Natural killer cell (primary cell): ENCODE measurements at regions not wholly inside any gene's neighbourhood (a gene's known extent, or its start where the extent isn't known, plus 50 kb on each side); places are given as distances from the start of the nearest gene placed in this dataset.
"Not testable (repeated sequence)": the region's sequence is repeated elsewhere in the genome, so short reads cannot be mapped to it uniquely, and the experiment has no call there.

Experiments used
- ATAC-seq, 3 donors: fragments of 150-1000 bp in 2 of 3; fragments of 200-7000 bp in 1 of 3; cut with Tn5 transposase; 1 replicate in 1 of 3; 2 replicates in 2 of 3; pipeline ENCODE4 v1.10.0; 2021; ENCODE audit warnings: mild to moderate bottlenecking in 2 of 3, moderate library complexity in 2 of 3
- DNase-seq, 2 donors: peaks; one replicate each; pipeline versions ENCODE4 v3.0.0 to v3.0.0-alpha.2; 2013 to 2021; ENCODE audit warnings: mixed read lengths in 1 of 2
- H3K27ac ChIP-seq: one replicate; pipeline ENCODE4 v1.5.1; 2013; ENCODE audit warnings: mild to moderate bottlenecking, low read length
- H3K27me3 ChIP-seq: one replicate; pipeline ENCODE4 v1.6.1; 2013; ENCODE audit warnings: low read length; ENCODE audit not compliant: control insufficient read depth, insufficient read depth
- H3K36me3 ChIP-seq: one replicate; pipeline ENCODE4 v1.6.1; 2013; ENCODE audit warnings: low read length; ENCODE audit not compliant: control insufficient read depth, insufficient read depth
- H3K4me1 ChIP-seq: one replicate; pipeline ENCODE4 v1.6.1; 2013; ENCODE audit warnings: low read length; ENCODE audit not compliant: control insufficient read depth, insufficient read depth
- H3K4me3 ChIP-seq: one replicate; pipeline ENCODE4 v1.5.1; 2013; ENCODE audit warnings: low read length
- H3K9me3 ChIP-seq: one replicate; pipeline ENCODE4 v1.6.1; 2013; ENCODE audit warnings: low read length; ENCODE audit not compliant: control insufficient read depth, insufficient read depth
- H3K27ac Mint-ChIP-seq, 2 donors: one replicate each; pipeline ENCODE4 v1.8.0; 2022; ENCODE audit warnings: mild to moderate bottlenecking in 2 of 2, mixed read lengths in 2 of 2, moderate library complexity in 1 of 2
- H3K27me3 Mint-ChIP-seq, 2 donors: one replicate each; pipeline ENCODE4 v1.8.0; 2022; ENCODE audit warnings: low read depth in 2 of 2, mixed read lengths in 2 of 2
- H3K36me3 Mint-ChIP-seq: one replicate; pipeline ENCODE4 v1.8.0; 2022; ENCODE audit warnings: mixed read lengths
- H3K4me1 Mint-ChIP-seq, 2 donors: one replicate each; pipeline ENCODE4 v1.8.0; 2022; ENCODE audit warnings: mixed read lengths in 2 of 2
- H3K4me3 Mint-ChIP-seq: one replicate; pipeline ENCODE4 v1.8.0; 2022; ENCODE audit warnings: mild to moderate bottlenecking, moderate library complexity, mixed read lengths
- H3K9me3 Mint-ChIP-seq, 2 donors: one replicate each; pipeline ENCODE4 v1.8.0; 2022; ENCODE audit warnings: mixed read lengths in 2 of 2
- WGBS: methylation state at CpG from one replicate; pipeline ENCODE4 v1.1.7; 2013; ENCODE audit warnings: missing lambda C conversion rate; ENCODE audit not compliant: insufficient coverage; 5-methylcytosine and 5-hydroxymethylcytosine counted together
- intact Hi-C: fragments of 100-400 bp; cut with micrococcal nuclease; formaldehyde crosslinking; loops from one replicate; pipeline ENCODE4 v1.14.2; 2022
- TF ChIP-seq, protein P1 (sequence below): fragments of 200-600 bp; IDR thresholded peaks from one replicate; pipeline ENCODE4 v1.8.0; 2022; ENCODE audit warnings: antibody characterized with exemption

DNA sequence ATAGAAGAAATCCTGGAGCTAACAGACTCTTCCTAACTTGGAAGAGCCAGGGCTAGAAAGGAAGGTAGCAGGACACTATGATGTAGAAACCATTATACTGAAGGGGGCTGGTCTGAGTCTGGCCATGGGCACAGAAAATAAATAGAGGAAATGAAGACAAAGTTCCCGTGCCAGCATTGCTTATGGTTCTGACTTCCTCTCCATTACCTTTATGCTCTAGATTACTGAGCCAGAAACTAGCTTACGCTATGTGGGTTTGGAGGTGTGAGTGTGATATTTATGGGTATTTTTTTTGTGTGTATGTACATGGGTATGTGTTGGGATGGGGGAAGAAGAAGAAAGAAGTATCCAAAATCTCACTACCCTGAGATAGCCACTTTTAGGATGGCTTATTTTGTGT, 148.3 kb downstream of the GLUD2 start:
- Mint-ChIP-seq H3K27me3 (no peaks in the 10 kb centered on the region), H3K4me1 (no peaks in the 10 kb centered on the region), H3K27ac (no peak overlapping the region), H3K9me3 (no peaks in the 10 kb centered on the region), H3K4me3 (no peak overlapping the region), H3K36me3 (no peaks in the 10 kb centered on the region)
- Histone ChIP-seq H3K9me3 (no peaks in the 10 kb centered on the region), H3K27me3 (no peaks in the 10 kb centered on the region), H3K27ac (no peak overlapping the region), H3K4me3 (no peak overlapping the region), H3K4me1 (no peaks in the 10 kb centered on the region), H3K36me3 (no peaks in the 10 kb centered on the region)
- DNase-seq = no peak
- WGBS = no CpG with 5 or more reads among the region's 2 CpGs
- no peak for ATAC-seq
- TF ChIP-seq, protein P1, sequence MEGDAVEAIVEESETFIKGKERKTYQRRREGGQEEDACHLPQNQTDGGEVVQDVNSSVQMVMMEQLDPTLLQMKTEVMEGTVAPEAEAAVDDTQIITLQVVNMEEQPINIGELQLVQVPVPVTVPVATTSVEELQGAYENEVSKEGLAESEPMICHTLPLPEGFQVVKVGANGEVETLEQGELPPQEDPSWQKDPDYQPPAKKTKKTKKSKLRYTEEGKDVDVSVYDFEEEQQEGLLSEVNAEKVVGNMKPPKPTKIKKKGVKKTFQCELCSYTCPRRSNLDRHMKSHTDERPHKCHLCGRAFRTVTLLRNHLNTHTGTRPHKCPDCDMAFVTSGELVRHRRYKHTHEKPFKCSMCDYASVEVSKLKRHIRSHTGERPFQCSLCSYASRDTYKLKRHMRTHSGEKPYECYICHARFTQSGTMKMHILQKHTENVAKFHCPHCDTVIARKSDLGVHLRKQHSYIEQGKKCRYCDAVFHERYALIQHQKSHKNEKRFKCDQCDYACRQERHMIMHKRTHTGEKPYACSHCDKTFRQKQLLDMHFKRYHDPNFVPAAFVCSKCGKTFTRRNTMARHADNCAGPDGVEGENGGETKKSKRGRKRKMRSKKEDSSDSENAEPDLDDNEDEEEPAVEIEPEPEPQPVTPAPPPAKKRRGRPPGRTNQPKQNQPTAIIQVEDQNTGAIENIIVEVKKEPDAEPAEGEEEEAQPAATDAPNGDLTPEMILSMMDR = no peak
- intact Hi-C loops = no loop called here

DNA sequence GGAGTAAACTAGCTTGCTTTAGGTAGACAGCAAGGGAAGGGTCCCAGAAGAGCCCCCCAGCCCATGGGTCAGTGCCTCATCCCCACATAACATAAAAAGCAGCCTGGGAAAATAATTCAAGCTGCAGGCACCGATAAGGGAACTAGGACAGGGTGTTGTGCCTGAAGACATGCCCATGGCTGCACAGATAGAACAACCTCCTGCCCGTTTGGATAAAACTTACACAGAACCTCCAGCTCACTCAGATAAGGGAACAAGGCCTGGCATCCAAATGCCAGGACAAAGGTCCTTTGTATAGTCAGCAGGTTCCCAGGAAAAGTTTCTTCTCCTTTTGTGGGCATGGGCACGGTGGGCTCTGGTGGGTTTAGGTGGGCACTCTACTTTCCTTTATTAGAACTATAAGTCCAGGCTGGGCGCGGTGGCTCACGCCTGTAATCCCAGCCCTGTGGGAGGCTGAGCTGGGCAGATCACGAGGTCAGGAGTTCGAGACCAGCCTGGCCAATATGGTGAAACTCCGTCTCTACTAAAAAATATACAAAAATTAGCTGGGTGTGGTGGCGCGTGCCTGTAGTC, 149.5 kb downstream of the GLUD2 start:
- DNase-seq, H3K27ac ChIP-seq, H3K9me3 ChIP-seq, H3K4me1 ChIP-seq, H3K9me3 Mint-ChIP-seq, H3K4me3 Mint-ChIP-seq, H3K27ac Mint-ChIP-seq, H3K4me1 Mint-ChIP-seq, intact Hi-C loops, H3K27me3 ChIP-seq, H3K36me3 Mint-ChIP-seq, H3K4me3 ChIP-seq, ATAC-seq, H3K36me3 ChIP-seq, H3K27me3 Mint-ChIP-seq: not testable (repeated sequence)
- WGBS = 95% methylated on average over 8 of the region's 11 CpGs

DNA sequence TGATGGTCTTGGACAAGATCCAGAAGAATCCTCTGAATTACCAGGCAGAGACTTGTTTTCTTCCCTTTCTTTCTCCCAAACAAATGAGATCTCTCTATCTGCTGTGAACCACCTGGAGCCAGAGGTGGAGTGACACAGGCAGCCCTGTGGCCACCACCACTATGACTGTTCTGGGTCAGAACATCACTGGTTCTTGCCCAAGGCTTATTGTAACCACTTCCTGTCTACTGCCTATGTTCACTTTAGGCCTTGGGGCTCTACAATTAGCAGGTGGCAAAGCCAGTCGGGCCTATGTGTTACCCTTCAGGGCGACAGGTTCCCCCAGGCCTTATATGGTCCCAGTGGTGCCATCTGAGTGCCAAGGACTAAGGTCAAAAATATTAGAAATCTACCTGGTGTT, 161.2 kb downstream of the GLUD2 start:
- H3K27me3 ChIP-seq = no peaks in the 10 kb centered on the region
- H3K4me3 ChIP-seq = no peak overlapping the region
- H3K4me1 ChIP-seq = no peaks in the 10 kb centered on the region
- no peak for ATAC-seq
- H3K9me3 Mint-ChIP-seq = peaks cover 2 to 5% of the 10 kb centered on the region in 2 donors
- no peaks in the 10 kb centered on the region for H3K4me1 Mint-ChIP-seq
- H3K27me3 Mint-ChIP-seq = no peaks in the 10 kb centered on the region
- H3K27ac Mint-ChIP-seq = no peak overlapping the region
- WGBS = 92% methylated on average over 2 of the region's 2 CpGs
- intact Hi-C loops = no loop called here
- no peaks in the 10 kb centered on the region for H3K36me3 Mint-ChIP-seq
- H3K27ac ChIP-seq = no peak overlapping the region
- TF ChIP-seq, protein P1 = no peak
- no peaks in the 10 kb centered on the region for H3K9me3 ChIP-seq
- H3K4me3 Mint-ChIP-seq = no peak overlapping the region
- DNase-seq = no peak
- no peaks in the 10 kb centered on the region for H3K36me3 ChIP-seq

DNA sequence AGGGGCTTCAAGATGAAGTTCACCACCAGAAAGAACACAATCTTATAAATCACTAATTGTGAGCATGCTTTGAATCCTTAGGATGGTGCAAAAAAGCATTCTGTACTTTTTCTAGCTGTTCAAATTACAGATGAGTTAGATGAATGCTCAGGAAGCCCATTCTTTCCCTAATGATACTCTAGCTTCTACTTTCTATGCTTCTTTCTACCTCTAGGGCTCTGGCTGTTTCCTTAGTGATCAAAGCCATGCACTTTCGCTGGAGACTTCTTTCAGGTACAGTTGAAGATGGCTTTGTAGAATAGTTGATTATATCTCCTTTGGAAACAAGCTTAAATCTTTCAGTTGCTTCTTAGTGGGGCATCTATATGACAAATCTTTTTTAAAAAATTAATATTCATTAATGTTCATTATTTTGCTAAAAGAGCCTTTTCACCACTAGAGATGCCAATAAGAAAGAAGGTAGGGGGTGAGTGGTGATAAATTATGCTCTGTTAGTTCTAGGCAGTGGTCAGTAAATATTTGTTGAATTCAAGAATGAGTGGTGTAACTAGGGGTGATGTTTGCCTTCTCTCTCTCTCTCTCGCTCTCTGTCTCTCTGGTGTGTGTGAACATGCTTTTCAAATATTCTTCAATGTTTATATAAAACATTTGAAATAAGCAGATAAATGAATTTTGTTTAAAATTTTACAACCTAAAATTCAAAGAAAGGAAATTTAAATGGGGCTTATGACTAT, 169.4 kb downstream of the GLUD2 start:
- no peaks in the 10 kb centered on the region for H3K4me1 ChIP-seq
- Mint-ChIP-seq H3K4me1 (no peaks in the 10 kb centered on the region), H3K9me3 (no peaks in the 10 kb centered on the region), H3K4me3 (no peak overlapping the region), H3K36me3 (no peaks in the 10 kb centered on the region), H3K27me3 (no peaks in the 10 kb centered on the region), H3K27ac (no peak overlapping the region)
- no peak overlapping the region for H3K4me3 ChIP-seq
- no peak overlapping the region for H3K27ac ChIP-seq
- H3K9me3 ChIP-seq = no peaks in the 10 kb centered on the region
- no peaks in the 10 kb centered on the region for H3K27me3 ChIP-seq
- intact Hi-C loops = no loop called here
- TF ChIP-seq, protein P1 = no peak
- no CpG with 5 or more reads among the region's 2 CpGs for WGBS
- no peak for ATAC-seq
- DNase-seq = no peak
- no peaks in the 10 kb centered on the region for H3K36me3 ChIP-seq
